IMR-90 (cell line): ENCODE measurements at regions not wholly inside any gene's neighbourhood (a gene's known extent, or its start where the extent isn't known, plus 50 kb on each side); places are given as distances from the start of the nearest gene placed in this dataset.

Source experiments
- ATAC-seq: fragments of 200-7000 bp; cut with Tn5 transposase; 2 replicates; pipeline ENCODE4 v1.9.1; 2020; ENCODE audit warnings: low read depth, mild to moderate bottlenecking, moderate library complexity
- BruUV-seq: library from RNA; stranded (reverse); fragments of 400-500 nt; replicated peaks from 2 replicates; lab custom pipeline; 2021; lab: Mats Ljungman, UMichigan
- CTCF ChIA-PET: fragments of 300-600 bp; formaldehyde crosslinking; extraction: SDS; loops from one replicate; lab custom pipeline; 2021; ENCODE audit warnings: antibody characterized with exemption; lab: Yijun Ruan, JAX
- POLR2A ChIA-PET: fragments of 300-600 bp; sonication (Branson Sonifier 250); formaldehyde crosslinking; loops from one replicate; lab custom pipeline; 2022; ENCODE audit warnings: antibody characterized with exemption; ENCODE audit not compliant: unreplicated experiment; lab: Charles Lee
- DNase-seq: peaks from one replicate; pipeline ENCODE4 v3.0.0; 2013
- H2AFZ ChIP-seq: replicated peaks from 2 replicates; pipeline ENCODE3; 2013; ENCODE audit warnings: low read length, mild to moderate bottlenecking; ENCODE audit not compliant: poor library complexity
- H2AK5ac ChIP-seq: 2 replicates; pipeline ENCODE4 v1.6.1; 2013; ENCODE audit warnings: low read depth, low read length, inconsistent platforms
- H2AK9ac ChIP-seq: replicated peaks from 2 replicates; pipeline ENCODE3; 2013; ENCODE audit warnings: mild to moderate bottlenecking, low read depth, low read length, moderate library complexity; ENCODE audit not compliant: poor library complexity
- H2BK120ac ChIP-seq: 2 replicates; pipeline ENCODE4 v1.6.1; 2013; ENCODE audit warnings: low read depth, low read length, inconsistent platforms
- H2BK15ac ChIP-seq: 3 replicates; pipeline ENCODE4 v1.6.1; 2013; ENCODE audit warnings: low read depth, low read length, inconsistent platforms
- H2BK20ac ChIP-seq: 2 replicates; pipeline ENCODE4 v1.6.1; 2013; ENCODE audit warnings: low read depth, mild to moderate bottlenecking, inconsistent platforms, low read length, moderate library complexity
- H2BK5ac ChIP-seq: 2 replicates; pipeline ENCODE4 v1.6.1; 2013; ENCODE audit warnings: mild to moderate bottlenecking, low read depth, low read length, inconsistent platforms; ENCODE audit not compliant: poor library complexity, severe bottlenecking
- H3K14ac ChIP-seq: replicated peaks from 2 replicates; pipeline ENCODE4 v1.6.1; 2013; ENCODE audit warnings: low read depth, low read length, inconsistent platforms
- H3K18ac ChIP-seq: 2 replicates; pipeline ENCODE4 v1.6.1; 2013; ENCODE audit warnings: low read depth, low read length, control low read depth
- H3K23ac ChIP-seq: 2 replicates; pipeline ENCODE4 v1.6.1; 2013; ENCODE audit warnings: low read depth, low read length, inconsistent platforms
- H3K27ac ChIP-seq: 2 replicates; pipeline ENCODE4 v1.5.1; 2013; ENCODE audit warnings: mild to moderate bottlenecking, control low read depth, low read length; ENCODE audit not compliant: insufficient read depth
- H3K27me3 ChIP-seq: 2 replicates; pipeline ENCODE4 v1.6.1; 2013; ENCODE audit warnings: low read length; ENCODE audit not compliant: control insufficient read depth, insufficient read depth
- H3K36me3 ChIP-seq: 2 replicates; pipeline ENCODE4 v1.6.1; 2013; ENCODE audit warnings: low read length, mixed read lengths; ENCODE audit not compliant: control insufficient read depth, insufficient read depth
- H3K4ac ChIP-seq: 2 replicates; pipeline ENCODE4 v1.6.1; 2013; ENCODE audit warnings: low read depth, low read length, inconsistent platforms
- H3K4me1 ChIP-seq: 2 replicates; pipeline ENCODE4 v1.6.1; 2013; ENCODE audit warnings: low read length, mixed read lengths; ENCODE audit not compliant: control insufficient read depth, insufficient read depth
- H3K4me2 ChIP-seq: 2 replicates; pipeline ENCODE4 v1.6.1; 2013; ENCODE audit warnings: low read depth, mild to moderate bottlenecking, control low read depth, low read length, moderate library complexity
- H3K4me3 ChIP-seq: 2 replicates; pipeline ENCODE4 v1.5.1; 2013; ENCODE audit warnings: low read depth, mild to moderate bottlenecking, control low read depth, low read length, moderate library complexity; ENCODE audit not compliant: insufficient read depth
- H3K56ac ChIP-seq: 2 replicates; pipeline ENCODE4 v1.6.1; 2013; ENCODE audit warnings: low read length, inconsistent platforms; ENCODE audit not compliant: insufficient read depth; ENCODE audit errors: extremely low read depth
- H3K79me1 ChIP-seq, 2 experiments: 2 replicates each; pipeline ENCODE4 v1.6.1; 2013; ENCODE audit warnings: low read length in 2 of 2, inconsistent platforms in 1 of 2, low read depth in 1 of 2
- H3K9ac ChIP-seq: 2 replicates; pipeline ENCODE4 v1.6.1; 2013; ENCODE audit warnings: low read depth, low read length, control low read depth
- H3K9me1 ChIP-seq: 2 replicates; pipeline ENCODE4 v1.6.1; 2013; ENCODE audit warnings: low read length, inconsistent platforms; ENCODE audit not compliant: insufficient read depth
- H3K9me3 ChIP-seq: 2 replicates; pipeline ENCODE4 v1.6.1; 2013; ENCODE audit warnings: low read length; ENCODE audit not compliant: control insufficient read depth, insufficient read depth
- H4K20me1 ChIP-seq: 2 replicates; pipeline ENCODE4 v1.6.1; 2013; ENCODE audit warnings: low read length, inconsistent platforms; ENCODE audit not compliant: insufficient read depth
- H4K5ac ChIP-seq: 2 replicates; pipeline ENCODE4 v1.6.1; 2013; ENCODE audit warnings: mild to moderate bottlenecking, low read depth, low read length, control low read depth
- H4K8ac ChIP-seq, 2 experiments: 2 replicates each; pipeline ENCODE4 v1.6.1; 2013; ENCODE audit warnings: low read depth in 2 of 2, low read length in 2 of 2, control low read depth in 1 of 2, inconsistent platforms in 1 of 2
- H4K91ac ChIP-seq: 2 replicates; pipeline ENCODE4 v1.6.1; 2013; ENCODE audit warnings: low read depth, low read length, inconsistent platforms; ENCODE audit not compliant: insufficient read depth
- CHD1 ChIP-seq: IDR thresholded peaks from 2 replicates; pipeline ENCODE4 v1.6.1; 2012; ENCODE audit warnings: low read depth, low read length, improper control_type of control experiment
- FOS ChIP-seq: fragments of 150-350 bp; IDR thresholded peaks from 2 replicates; pipeline ENCODE4 v1.6.1; 2016; ENCODE audit warnings: low read depth, low read length
- MXI1 ChIP-seq: IDR thresholded peaks from 2 replicates; pipeline ENCODE4 v1.6.1; 2012; ENCODE audit warnings: low read depth, mild to moderate bottlenecking, low read length, moderate library complexity, borderline replicate concordance
- NFE2L2 ChIP-seq: fragments of 150-350 bp; IDR thresholded peaks from 2 replicates; pipeline ENCODE4 v1.6.1; 2016; ENCODE audit warnings: low read depth, mild to moderate bottlenecking, low read length
- RAD21 ChIP-seq: IDR thresholded peaks from 2 replicates; pipeline ENCODE4 v1.6.1; 2012; ENCODE audit warnings: low read length, improper control_type of control experiment
- RCOR1 ChIP-seq: IDR thresholded peaks from 2 replicates; pipeline ENCODE4 v1.6.1; 2012; ENCODE audit warnings: mild to moderate bottlenecking, low read length, improper control_type of control experiment; ENCODE audit not compliant: insufficient replicate concordance
- SMC3 ChIP-seq: fragments of 150-350 bp; IDR thresholded peaks from 2 replicates; pipeline ENCODE4 v1.6.1; 2016; ENCODE audit warnings: low read depth, mild to moderate bottlenecking, antibody characterized with exemption, low read length, moderate library complexity
- dilution Hi-C: fragments of 300-500 bp; cut with HindIII; formaldehyde crosslinking; loops from one replicate; pipeline ENCODE4 v1.14.3; 2018; ENCODE audit warnings: low sequenced_read_pairs; ENCODE audit not compliant: unreplicated experiment
- in situ Hi-C: fragments of 300-500 bp; cut with MboI; formaldehyde crosslinking; loops from 3 replicates; pipeline ENCODE4 v1.14.3; 2019; ENCODE audit warnings: low sequenced_read_pairs, inconsistent platforms, mixed read lengths
- intact Hi-C: fragments of 100-400 bp; cut with micrococcal nuclease; formaldehyde crosslinking; loops from 2 replicates; pipeline ENCODE4 v1.10.0; 2022
- TF ChIP-seq, protein P1 (sequence below): fragments of 150-350 bp; IDR thresholded peaks from 2 replicates; pipeline ENCODE4 v1.6.1; 2017; ENCODE audit warnings: mild to moderate bottlenecking, antibody characterized with exemption, low read length, low read depth
- TF ChIP-seq, protein P2 (sequence below): fragments of 150-350 bp; IDR thresholded peaks from 2 replicates; pipeline ENCODE4 v1.6.1; 2016; ENCODE audit warnings: low read depth, mild to moderate bottlenecking, low read length, moderate library complexity, borderline replicate concordance
- TF ChIP-seq, protein P3 (sequence below): conservative IDR thresholded peaks from 2 replicates; pipeline ENCODE4 v1.5.1; 2012; ENCODE audit warnings: mild to moderate bottlenecking, low read depth, low read length, improper control_type of control experiment

DNA sequence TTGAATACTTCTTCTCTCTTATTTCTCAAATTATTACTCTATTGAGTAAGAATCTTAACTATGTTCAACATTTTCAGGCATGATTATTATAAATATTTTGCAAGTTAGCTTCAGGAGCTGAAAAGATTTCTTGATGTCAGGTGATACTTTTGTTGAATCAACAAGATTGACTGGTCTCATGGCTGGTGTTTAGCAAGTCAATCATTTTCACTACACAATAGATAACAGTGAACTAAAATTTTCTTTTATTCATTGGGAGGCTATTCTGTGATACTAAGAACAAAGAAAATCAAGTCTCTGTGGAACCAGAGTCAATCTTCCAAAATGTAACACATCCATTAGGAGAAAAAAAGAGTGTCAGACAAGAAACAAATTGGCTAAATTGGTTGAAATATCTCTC lies 476.7 kb downstream of the CNTN3 start:
- ChIA-PET POLR2A (no interaction called here), CTCF (interaction anchor here (0.7 kb wide), 1 partner anchor 531 kb away, joined by 3 read pairs; no protein-coding TSS in a partner anchor)
- Histone ChIP-seq H3K14ac (no peak overlapping the region), H3K9me3 (no peaks in the 10 kb centered on the region), H3K56ac (no peak overlapping the region), H3K4me2 (no peak overlapping the region), H3K18ac (no peak overlapping the region), H2BK20ac (no peak overlapping the region), H2AFZ (no peak overlapping the region), H3K27me3 (no peaks in the 10 kb centered on the region), H3K9ac (no peak overlapping the region), H2BK120ac (no peak overlapping the region), H3K23ac (no peak overlapping the region), H4K8ac (no peak overlapping the region), H4K5ac (no peak overlapping the region), H3K9me1 (no peaks in the 10 kb centered on the region), H3K36me3 (no peaks in the 10 kb centered on the region), H2AK5ac (no peak overlapping the region), H4K20me1 (no peaks in the 10 kb centered on the region), H2BK5ac (no peak overlapping the region), H3K4me3 (no peak overlapping the region), H4K91ac (no peak overlapping the region), H3K4me1 (no peaks in the 10 kb centered on the region), H3K79me1 (no peaks in the 10 kb centered on the region), H3K27ac (no peak overlapping the region), H3K4ac (no peak overlapping the region), H2AK9ac (no peak overlapping the region), H2BK15ac (no peak overlapping the region)
- in situ Hi-C loops (no loop called here), dilution Hi-C loops (no loop called here), intact Hi-C loops (no loop called here)
- TF ChIP-seq, protein P1, sequence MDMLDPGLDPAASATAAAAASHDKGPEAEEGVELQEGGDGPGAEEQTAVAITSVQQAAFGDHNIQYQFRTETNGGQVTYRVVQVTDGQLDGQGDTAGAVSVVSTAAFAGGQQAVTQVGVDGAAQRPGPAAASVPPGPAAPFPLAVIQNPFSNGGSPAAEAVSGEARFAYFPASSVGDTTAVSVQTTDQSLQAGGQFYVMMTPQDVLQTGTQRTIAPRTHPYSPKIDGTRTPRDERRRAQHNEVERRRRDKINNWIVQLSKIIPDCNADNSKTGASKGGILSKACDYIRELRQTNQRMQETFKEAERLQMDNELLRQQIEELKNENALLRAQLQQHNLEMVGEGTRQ = no peak
- TF ChIP-seq CHD1 (no peak), NFE2L2 (no peak), RAD21 (no peak), MXI1 (no peak), FOS (no peak), RCOR1 (no peak), SMC3 (no peak)
- TF ChIP-seq, protein P2, sequence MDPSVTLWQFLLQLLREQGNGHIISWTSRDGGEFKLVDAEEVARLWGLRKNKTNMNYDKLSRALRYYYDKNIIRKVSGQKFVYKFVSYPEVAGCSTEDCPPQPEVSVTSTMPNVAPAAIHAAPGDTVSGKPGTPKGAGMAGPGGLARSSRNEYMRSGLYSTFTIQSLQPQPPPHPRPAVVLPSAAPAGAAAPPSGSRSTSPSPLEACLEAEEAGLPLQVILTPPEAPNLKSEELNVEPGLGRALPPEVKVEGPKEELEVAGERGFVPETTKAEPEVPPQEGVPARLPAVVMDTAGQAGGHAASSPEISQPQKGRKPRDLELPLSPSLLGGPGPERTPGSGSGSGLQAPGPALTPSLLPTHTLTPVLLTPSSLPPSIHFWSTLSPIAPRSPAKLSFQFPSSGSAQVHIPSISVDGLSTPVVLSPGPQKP = no peak
- TF ChIP-seq, protein P3, sequence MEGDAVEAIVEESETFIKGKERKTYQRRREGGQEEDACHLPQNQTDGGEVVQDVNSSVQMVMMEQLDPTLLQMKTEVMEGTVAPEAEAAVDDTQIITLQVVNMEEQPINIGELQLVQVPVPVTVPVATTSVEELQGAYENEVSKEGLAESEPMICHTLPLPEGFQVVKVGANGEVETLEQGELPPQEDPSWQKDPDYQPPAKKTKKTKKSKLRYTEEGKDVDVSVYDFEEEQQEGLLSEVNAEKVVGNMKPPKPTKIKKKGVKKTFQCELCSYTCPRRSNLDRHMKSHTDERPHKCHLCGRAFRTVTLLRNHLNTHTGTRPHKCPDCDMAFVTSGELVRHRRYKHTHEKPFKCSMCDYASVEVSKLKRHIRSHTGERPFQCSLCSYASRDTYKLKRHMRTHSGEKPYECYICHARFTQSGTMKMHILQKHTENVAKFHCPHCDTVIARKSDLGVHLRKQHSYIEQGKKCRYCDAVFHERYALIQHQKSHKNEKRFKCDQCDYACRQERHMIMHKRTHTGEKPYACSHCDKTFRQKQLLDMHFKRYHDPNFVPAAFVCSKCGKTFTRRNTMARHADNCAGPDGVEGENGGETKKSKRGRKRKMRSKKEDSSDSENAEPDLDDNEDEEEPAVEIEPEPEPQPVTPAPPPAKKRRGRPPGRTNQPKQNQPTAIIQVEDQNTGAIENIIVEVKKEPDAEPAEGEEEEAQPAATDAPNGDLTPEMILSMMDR = no peak
- no TSS peak for BruUV-seq
- no peak for DNase-seq
- ATAC-seq = no peak
